ENCODE measurements at regions not wholly inside any gene's neighbourhood (a gene's known extent, or its start where the extent isn't known, plus 50 kb on each side); places are given as distances from the start of the nearest gene placed in this dataset.

GRCh38 chr20:12252793-12253192, 335.1 kb downstream of the BTBD3 start:
- TF ChIP-seq POLR2A (IDR thresholded peaks at IDR 0.05; ENCODE audit: low read length) (no peak), GATA1 (IDR thresholded peaks at IDR 0.05; ENCODE audit: low read depth, low read length) (no peak)
- no peak for DNase-seq

GRCh38 chr20:12255461-12255970, 337.8 kb downstream of the BTBD3 start:
- DNase-seq = no peak

GRCh38 chr20:12256806-12257205, 339.1 kb downstream of the BTBD3 start:
- no peak for TF ChIP-seq GATA1 (IDR thresholded peaks at IDR 0.05; ENCODE audit: low read depth, low read length)
- TF ChIP-seq POLR2A (IDR thresholded peaks at IDR 0.05; ENCODE audit: low read length) = no peak
- no peak for DNase-seq

More at GRCh38 chr20:12255461-12255970, 337.8 kb downstream of the BTBD3 start:
- no peak for TF ChIP-seq GATA1 (IDR thresholded peaks at IDR 0.05; ENCODE audit: low read depth, low read length)
- TF ChIP-seq POLR2A (IDR thresholded peaks at IDR 0.05; ENCODE audit: low read length) = no peak

GRCh38 chr20:12262747-12263146, 345.1 kb downstream of the BTBD3 start:
- no peak for DNase-seq
- TF ChIP-seq GATA1 (IDR thresholded peaks at IDR 0.05; ENCODE audit: low read depth, low read length) (no peak), POLR2A (IDR thresholded peaks at IDR 0.05; ENCODE audit: low read length) (no peak)

- TF ChIP-seq GATA1 (IDR thresholded peaks at IDR 0.05; ENCODE audit: low read depth, low read length) = no peak
- no peak for DNase-seq
These were observed 347.0 kb downstream of the BTBD3 start for GRCh38 chr20:12264711-12265110.

GRCh38 chr20:12265662-12266061, 348.0 kb downstream of the BTBD3 start:
- TF ChIP-seq GATA1 (IDR thresholded peaks at IDR 0.05; ENCODE audit: low read depth, low read length) = no peak
- no peak for DNase-seq

GRCh38 chr20:12269579-12269978, 351.9 kb downstream of the BTBD3 start:
- DNase-seq = no peak
- no peak for TF ChIP-seq POLR2A (IDR thresholded peaks at IDR 0.05; ENCODE audit: low read length)
- TF ChIP-seq GATA1 (IDR thresholded peaks at IDR 0.05; ENCODE audit: low read depth, low read length) = no peak

GRCh38 chr20:12270863-12271262, 353.2 kb downstream of the BTBD3 start:
- TF ChIP-seq POLR2A (IDR thresholded peaks at IDR 0.05; ENCODE audit: low read length) (no peak), GATA1 (IDR thresholded peaks at IDR 0.05; ENCODE audit: low read depth, low read length) (no peak)
- DNase-seq = no peak

- no peak for DNase-seq
- TF ChIP-seq POLR2A (IDR thresholded peaks at IDR 0.05; ENCODE audit: low read length) (no peak), GATA1 (IDR thresholded peaks at IDR 0.05; ENCODE audit: low read depth, low read length) (no peak)
These were observed 358.4 kb downstream of the BTBD3 start for GRCh38 chr20:12276011-12276673.

GRCh38 chr20:12287575-12287974, 369.9 kb downstream of the BTBD3 start:
- TF ChIP-seq POLR2A (IDR thresholded peaks at IDR 0.05; ENCODE audit: low read length) = no peak
- no peak for TF ChIP-seq GATA1 (IDR thresholded peaks at IDR 0.05; ENCODE audit: low read depth, low read length)
- no peak for DNase-seq

GRCh38 chr20:12289465-12289864, 371.8 kb downstream of the BTBD3 start:
- DNase-seq = no peak
- TF ChIP-seq GATA1 (IDR thresholded peaks at IDR 0.05; ENCODE audit: low read depth, low read length) = no peak
- TF ChIP-seq POLR2A (IDR thresholded peaks at IDR 0.05; ENCODE audit: low read length) = no peak

GRCh38 chr20:12291386-12291785, 373.7 kb downstream of the BTBD3 start:
- no peak for DNase-seq
- TF ChIP-seq POLR2A (IDR thresholded peaks at IDR 0.05; ENCODE audit: low read length) = no peak
- TF ChIP-seq GATA1 (IDR thresholded peaks at IDR 0.05; ENCODE audit: low read depth, low read length) = no peak

- no peak for TF ChIP-seq GATA1 (IDR thresholded peaks at IDR 0.05; ENCODE audit: low read depth, low read length)
- no peak for TF ChIP-seq POLR2A (IDR thresholded peaks at IDR 0.05; ENCODE audit: low read length)
- DNase-seq = no peak
These were observed 376.2 kb downstream of the BTBD3 start for GRCh38 chr20:12293900-12294299.

- DNase-seq = no peak
- TF ChIP-seq GATA1 (IDR thresholded peaks at IDR 0.05; ENCODE audit: low read depth, low read length) (no peak), POLR2A (IDR thresholded peaks at IDR 0.05; ENCODE audit: low read length) (no peak)
These were observed 377.0 kb downstream of the BTBD3 start for GRCh38 chr20:12294678-12295077.

GRCh38 chr20:12305188-12305950, 387.7 kb downstream of the BTBD3 start:
- DNase-seq = no peak
- TF ChIP-seq GATA1 (IDR thresholded peaks at IDR 0.05; ENCODE audit: low read depth, low read length) (no peak), POLR2A (IDR thresholded peaks at IDR 0.05; ENCODE audit: low read length) (no peak)
